Pancreas (tissue), 10 donors: ENCODE measurements at regions not wholly inside any gene's neighbourhood (a gene's known extent, or its start where the extent isn't known, plus 50 kb on each side); places are given as distances from the start of the nearest gene placed in this dataset.
"Not testable (repeated sequence)": the region's sequence is repeated elsewhere in the genome, so short reads cannot be mapped to it uniquely, and the experiment has no call there.

Experiments
- ATAC-seq, 4 donors: fragments of 200-7000 bp; cut with Tn5 transposase; one replicate each; pipeline versions ENCODE4 v1.8.0 to v1.9.1; 2020; ENCODE audit warnings: mild to moderate bottlenecking in 4 of 4, moderate library complexity in 4 of 4
- DNase-seq, 6 donors: peaks; one replicate each; pipeline ENCODE4 v3.0.0-alpha.2; 2020
- FAIRE-seq: peaks from 2 replicates; lab custom pipeline; 2012; peaks lifted over from hg19 to GRCh38; lab: Jason Lieb, UNC
- H3K27ac ChIP-seq, 4 donors: fragments of 200-600 bp; sonication (generic); 1 replicate in 3 of 4; 2 replicates in 1 of 4; pipeline versions ENCODE4 v1.5.0 to v1.8.0; 2020
- H3K27me3 ChIP-seq, 4 donors: fragments of 200-600 bp; one replicate each; pipeline ENCODE4 v1.8.0; 2021
- H3K36me3 ChIP-seq, 3 donors: fragments of 200-600 bp; sonication (generic) in 1 of 3; one replicate each; pipeline versions ENCODE4 v1.5.0 to v1.8.0; 2020 to 2021
- H3K4me1 ChIP-seq, 3 donors: fragments of 200-600 bp; one replicate each; pipeline ENCODE4 v1.8.0; 2021
- H3K4me3 ChIP-seq, 4 donors: fragments of 200-600 bp; sonication (generic) in 2 of 4; one replicate each; pipeline versions ENCODE4 v1.5.0 to v1.8.0; 2020 to 2021
- H3K9me3 ChIP-seq, 4 donors: fragments of 200-600 bp; one replicate each; pipeline ENCODE4 v1.8.0; 2021
- WGBS, 2 donors: extraction: QIAGEN DNeasy Blood & Tissue Kit; methylation state at CpG; one replicate each; pipeline ENCODE4 v1.1.7; 2013; 5-methylcytosine and 5-hydroxymethylcytosine counted together
- intact Hi-C, 3 donors: fragments of 100-400 bp; cut with DNase I; formaldehyde crosslinking; loops; one replicate each; pipeline versions ENCODE4 v1.11.1 to v1.14.2; 2022
- donor health status: healthy with polysubstance abuse.
- donor health status: DM: no; HTN: no; CAD: no; lungs with moderate emphysema.
- donor health status: DM: no; HTN: no; CAD: no.
- donor health status: control.
- donor health status: control.
- donor health status: Bipolar disorder and iron deficiency.
- donor health status: DM: yes; HTN: yes; CAD: no.
- donor health status: DM: no; HTN: no; CAD: no.
- donor health status: DM: no; HTN: no; CAD: no.
- donor health status: DM: yes; HTN: yes; CAD: no.

GRCh38 chr10:46810222-46810621, 101.0 kb upstream of the PTPN20 start:
- H3K9me3 ChIP-seq, H3K4me3 ChIP-seq, H3K27ac ChIP-seq, DNase-seq, H3K36me3 ChIP-seq, ATAC-seq, H3K4me1 ChIP-seq, intact Hi-C loops, FAIRE-seq, H3K27me3 ChIP-seq: not testable (repeated sequence)
- 93 to 95% methylated on average over 3 of the region's 3 CpGs for WGBS, 2 donors

GRCh38 chr10:46816126-46816525, 95.1 kb upstream of the PTPN20 start:
- H3K4me1 ChIP-seq, H3K27me3 ChIP-seq, H3K9me3 ChIP-seq, ATAC-seq, intact Hi-C loops, FAIRE-seq, DNase-seq, H3K27ac ChIP-seq, H3K36me3 ChIP-seq, H3K4me3 ChIP-seq: not testable (repeated sequence)
- WGBS, 2 donors: 94 to 100% methylated on average over 6 to 14 of the region's 18 CpGs

- DNase-seq, FAIRE-seq: not testable (repeated sequence)
Observed at GRCh38 chr10:46840393-46841050, 70.7 kb upstream of the PTPN20 start.

GRCh38 chr10:46841051-46841593, 70.1 kb upstream of the PTPN20 start:
- H3K36me3 ChIP-seq, H3K4me3 ChIP-seq, ATAC-seq, H3K9me3 ChIP-seq, H3K4me1 ChIP-seq, H3K27ac ChIP-seq, intact Hi-C loops, FAIRE-seq, H3K27me3 ChIP-seq: not testable (repeated sequence)
- 90 to 94% methylated on average over 5 to 10 of the region's 10 CpGs for WGBS, 2 donors
- DNase-seq: peak in 1 of 6 donors; percentile 27

More at GRCh38 chr10:46840393-46841050, 70.7 kb upstream of the PTPN20 start:
- H3K9me3 ChIP-seq, H3K27me3 ChIP-seq, H3K4me3 ChIP-seq, ATAC-seq, intact Hi-C loops, H3K36me3 ChIP-seq, H3K4me1 ChIP-seq, H3K27ac ChIP-seq: not testable (repeated sequence)
- WGBS, 2 donors: 91 to 99% methylated on average over 5 of the region's 11 CpGs

- H3K9me3 ChIP-seq, ATAC-seq, H3K27ac ChIP-seq, H3K4me1 ChIP-seq, intact Hi-C loops, DNase-seq, H3K4me3 ChIP-seq, FAIRE-seq, H3K36me3 ChIP-seq, H3K27me3 ChIP-seq: not testable (repeated sequence)
- WGBS, 2 donors: 63 to 72% methylated on average over 2 of the region's 2 CpGs
Observed at GRCh38 chr10:46845194-46845593, 66.0 kb upstream of the PTPN20 start.

- FAIRE-seq, H3K9me3 ChIP-seq, ATAC-seq, H3K36me3 ChIP-seq, H3K4me1 ChIP-seq, H3K27me3 ChIP-seq, H3K4me3 ChIP-seq, intact Hi-C loops, DNase-seq, H3K27ac ChIP-seq: not testable (repeated sequence)
- WGBS, 2 donors: no CpG with 5 or more reads among the region's 6 CpGs
Observed at GRCh38 chr10:46845640-46846039, 65.6 kb upstream of the PTPN20 start.

- WGBS, 2 donors: 81 to 90% methylated on average over 1 of the region's 1 CpG
- DNase-seq, H3K36me3 ChIP-seq, H3K4me3 ChIP-seq, H3K27me3 ChIP-seq, intact Hi-C loops, FAIRE-seq, H3K27ac ChIP-seq, H3K9me3 ChIP-seq, H3K4me1 ChIP-seq, ATAC-seq: not testable (repeated sequence)
Observed at GRCh38 chr10:46860753-46861152, 50.5 kb upstream of the PTPN20 start.
